ENCODE measurements at regions not wholly inside any gene's neighbourhood (a gene's known extent, or its start where the extent isn't known, plus 50 kb on each side); places are given as distances from the start of the nearest gene placed in this dataset.

- no peak for DNase-seq (ENCODE audit: low read depth)
Observed at GRCh38 chr17:77488531-77489238, 347.9 kb downstream of the SEC14L1 start.

GRCh38 chr17:77489239-77489892, 348.6 kb downstream of the SEC14L1 start:
- DNase-seq (ENCODE audit: low read depth), result no peak

GRCh38 chr17:77489893-77490255, 349.1 kb downstream of the SEC14L1 start:
- no peak for DNase-seq (ENCODE audit: low read depth)

GRCh38 chr17:77490361-77491183, 349.8 kb downstream of the SEC14L1 start:
- no peak for DNase-seq (ENCODE audit: low read depth)

DNA sequence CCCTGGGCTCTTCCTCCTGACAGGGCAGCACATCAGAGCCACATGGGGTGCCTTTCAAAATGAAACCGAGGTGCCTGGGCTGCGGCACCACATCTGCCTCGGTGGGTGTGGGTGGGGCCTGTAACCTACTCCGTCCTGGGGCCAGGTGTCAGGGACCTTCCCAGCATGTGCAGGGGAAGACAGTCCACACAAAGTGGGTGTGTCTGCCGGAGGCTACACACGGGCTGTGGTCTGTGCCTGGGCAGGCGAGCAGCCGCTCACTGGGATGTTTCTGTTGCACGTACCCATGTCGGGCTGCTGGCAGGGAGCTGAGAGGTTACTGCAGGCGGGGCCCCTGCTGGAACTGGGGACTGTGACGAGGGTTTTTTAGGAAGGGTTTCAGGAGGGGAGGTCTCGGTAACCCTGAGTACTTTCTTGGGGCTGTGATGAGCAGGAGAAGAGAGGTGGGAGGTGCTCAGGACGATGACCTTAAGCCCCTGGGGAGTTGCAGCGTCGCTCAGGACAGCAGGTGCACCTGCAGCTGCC, 351.2 kb downstream of the SEC14L1 start:
- peak; percentile 25 for DNase-seq (ENCODE audit: low read depth)

GRCh38 chr17:77492446-77493237, 351.9 kb downstream of the SEC14L1 start:
- DNase-seq (ENCODE audit: low read depth), result no peak

DNA sequence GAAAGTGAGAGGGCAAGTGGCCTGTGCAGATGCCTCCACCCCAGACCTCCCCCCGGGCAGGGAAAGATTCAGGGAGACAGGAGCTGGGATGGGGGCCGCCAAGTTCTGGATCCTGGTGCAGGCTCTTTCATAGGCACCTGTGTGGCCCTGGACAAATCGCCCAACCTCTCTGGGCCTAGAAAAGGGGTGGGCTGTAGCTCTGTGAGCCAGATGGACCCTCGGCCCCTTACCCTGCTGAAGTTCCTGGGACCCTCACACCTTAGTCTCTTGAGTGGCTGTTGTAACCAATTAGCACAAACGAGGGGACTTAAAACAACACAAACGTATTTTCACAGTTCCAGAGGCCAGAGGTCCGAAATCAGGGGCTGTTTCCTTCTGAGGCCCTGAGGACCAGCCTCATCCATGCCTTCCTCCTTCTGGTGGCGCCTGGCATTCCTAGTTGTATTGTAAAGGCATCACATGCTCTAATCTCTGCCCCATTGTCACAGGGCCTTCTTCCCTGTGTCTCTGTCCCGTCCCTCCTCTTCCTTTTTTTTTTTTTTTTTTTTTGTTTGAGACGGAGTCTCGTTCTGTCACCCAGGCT, 352.6 kb downstream of the SEC14L1 start:
- no peak for DNase-seq (ENCODE audit: low read depth)

GRCh38 chr17:77493901-77494663, 353.3 kb downstream of the SEC14L1 start:
- no peak for DNase-seq (ENCODE audit: low read depth)

DNA sequence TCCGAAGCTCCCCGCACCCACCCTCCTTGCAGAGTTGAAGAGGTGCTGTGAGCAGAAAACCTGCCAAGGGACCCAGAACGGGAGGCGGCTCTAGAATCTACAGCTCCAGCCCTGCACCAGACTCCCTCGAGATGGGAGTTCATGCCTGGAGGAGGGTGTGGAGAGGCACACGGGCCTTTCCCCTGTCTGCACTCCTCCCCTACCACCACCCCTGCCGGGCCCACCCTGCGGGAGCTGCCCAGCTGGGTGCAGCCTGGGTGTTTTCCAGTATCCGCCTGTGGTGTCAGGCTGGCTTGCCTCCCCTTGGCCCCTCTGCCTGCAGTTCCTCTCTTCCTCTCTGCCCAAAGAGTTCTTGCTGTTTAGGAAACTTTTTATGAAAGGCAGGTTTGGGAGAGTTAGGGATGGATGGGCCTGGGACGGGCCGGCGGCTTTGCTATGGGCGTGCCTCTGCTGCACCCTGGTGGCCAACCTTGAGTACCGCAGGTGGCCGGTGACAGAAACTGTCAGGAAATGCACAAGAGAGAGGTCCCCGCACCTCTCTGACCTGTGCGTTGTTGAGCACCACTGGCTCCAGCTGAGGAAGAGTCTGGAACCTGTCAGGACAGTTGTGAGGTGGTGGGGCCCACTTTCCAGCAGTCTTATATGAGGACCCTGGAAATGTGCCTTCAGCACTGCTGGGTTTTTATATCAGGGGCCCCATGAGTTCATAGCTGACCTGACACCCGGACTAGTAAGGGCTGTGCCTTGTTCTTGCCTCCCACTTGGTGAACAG, 354.1 kb downstream of the SEC14L1 start:
- DNase-seq (ENCODE audit: low read depth), result peak; percentile 64

DNA sequence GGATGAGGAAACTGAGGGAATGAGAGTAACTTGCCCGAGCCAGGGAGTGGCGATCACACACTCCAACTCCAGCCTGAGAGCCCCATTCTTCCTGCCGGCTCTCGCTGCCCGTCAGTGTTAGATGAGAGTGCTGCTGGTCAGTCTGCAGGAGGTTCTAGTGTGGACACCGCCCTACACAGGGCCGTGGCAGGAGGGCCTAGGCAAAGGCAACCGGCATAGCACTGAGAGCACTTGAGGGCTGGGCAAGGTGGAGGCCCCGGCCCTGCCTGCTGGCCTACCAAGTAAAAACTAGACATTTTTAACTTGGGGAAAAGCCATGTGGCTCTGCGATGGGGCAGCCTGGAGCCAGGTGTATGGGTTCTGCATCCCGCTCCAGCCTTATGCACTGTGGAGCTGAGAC, 354.8 kb downstream of the SEC14L1 start:
- DNase-seq (ENCODE audit: low read depth), result no peak

GRCh38 chr17:77496401-77496801, 355.6 kb downstream of the SEC14L1 start:
- DNase-seq (ENCODE audit: low read depth), result no peak

DNA sequence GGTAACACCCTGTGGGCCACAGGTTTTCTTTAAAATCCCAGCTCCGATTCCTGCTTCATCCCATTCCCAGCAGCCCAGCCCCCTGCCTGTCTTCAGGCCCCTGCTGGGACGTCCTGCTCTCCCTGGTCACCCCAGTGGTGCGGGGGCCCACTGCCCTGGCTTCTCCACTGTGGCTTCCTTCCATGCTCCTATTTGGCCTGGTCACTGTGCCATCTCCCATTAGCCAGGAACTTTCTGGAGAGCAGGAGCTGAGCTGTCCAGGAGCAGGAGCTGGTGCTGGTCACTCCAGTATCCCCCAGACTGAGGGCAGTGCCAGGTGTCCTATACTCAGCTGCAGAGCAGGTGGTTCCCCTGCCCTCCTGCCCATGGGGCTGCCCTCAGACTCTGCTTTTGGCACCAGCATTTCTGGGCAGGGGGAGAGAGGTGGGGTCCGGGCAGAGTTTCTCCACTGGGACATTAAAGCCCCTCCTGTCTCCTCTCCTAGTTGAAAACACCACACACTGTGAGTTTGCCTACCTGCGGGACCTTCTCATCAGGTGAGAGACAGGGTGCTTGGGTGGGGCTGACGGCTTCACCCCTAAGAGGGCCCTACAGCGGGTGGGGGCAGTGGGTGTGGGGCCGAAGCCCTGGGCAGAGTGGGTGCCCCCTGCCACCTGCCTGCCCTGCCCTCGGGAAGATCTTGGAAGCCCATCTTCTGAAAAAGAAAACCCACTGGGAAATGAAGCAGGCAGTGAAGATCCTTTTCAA, 356.2 kb downstream of the SEC14L1 start:
- no peak for DNase-seq (ENCODE audit: low read depth)

- no peak for DNase-seq (ENCODE audit: low read depth)
Observed at GRCh38 chr17:77497578-77497934, 356.8 kb downstream of the SEC14L1 start.

DNA sequence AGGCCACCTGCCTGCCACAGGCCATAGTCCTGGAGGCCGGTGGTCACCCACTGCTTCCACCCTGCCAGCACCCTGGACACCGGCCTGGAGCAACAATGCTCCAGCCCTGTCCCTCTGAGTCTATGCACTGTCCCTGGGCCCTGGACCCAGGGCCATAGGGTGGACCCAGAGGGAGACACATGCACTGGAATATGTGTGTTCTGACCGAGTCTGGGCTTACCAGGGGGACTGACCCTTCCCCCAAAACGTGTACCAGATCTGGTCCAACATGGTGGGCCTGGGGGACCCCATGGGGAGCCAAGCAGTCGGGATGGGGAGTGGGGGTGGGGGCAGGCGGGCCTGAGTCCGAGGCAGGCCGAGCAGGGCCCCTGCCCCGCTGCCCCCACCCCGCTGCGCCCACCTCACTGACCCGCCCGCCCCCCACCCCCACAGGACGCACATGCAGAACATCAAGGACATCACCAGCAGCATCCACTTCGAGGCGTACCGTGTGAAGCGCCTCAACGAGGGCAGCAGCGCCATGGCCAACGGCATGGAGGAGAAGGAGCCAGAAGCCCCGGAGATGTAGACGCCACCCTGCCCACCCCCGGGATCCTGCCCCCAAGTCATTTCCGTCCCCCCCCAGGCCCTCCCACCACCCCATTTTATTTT, 357.4 kb downstream of the SEC14L1 start:
- DNase-seq (ENCODE audit: low read depth), result no peak

DNA sequence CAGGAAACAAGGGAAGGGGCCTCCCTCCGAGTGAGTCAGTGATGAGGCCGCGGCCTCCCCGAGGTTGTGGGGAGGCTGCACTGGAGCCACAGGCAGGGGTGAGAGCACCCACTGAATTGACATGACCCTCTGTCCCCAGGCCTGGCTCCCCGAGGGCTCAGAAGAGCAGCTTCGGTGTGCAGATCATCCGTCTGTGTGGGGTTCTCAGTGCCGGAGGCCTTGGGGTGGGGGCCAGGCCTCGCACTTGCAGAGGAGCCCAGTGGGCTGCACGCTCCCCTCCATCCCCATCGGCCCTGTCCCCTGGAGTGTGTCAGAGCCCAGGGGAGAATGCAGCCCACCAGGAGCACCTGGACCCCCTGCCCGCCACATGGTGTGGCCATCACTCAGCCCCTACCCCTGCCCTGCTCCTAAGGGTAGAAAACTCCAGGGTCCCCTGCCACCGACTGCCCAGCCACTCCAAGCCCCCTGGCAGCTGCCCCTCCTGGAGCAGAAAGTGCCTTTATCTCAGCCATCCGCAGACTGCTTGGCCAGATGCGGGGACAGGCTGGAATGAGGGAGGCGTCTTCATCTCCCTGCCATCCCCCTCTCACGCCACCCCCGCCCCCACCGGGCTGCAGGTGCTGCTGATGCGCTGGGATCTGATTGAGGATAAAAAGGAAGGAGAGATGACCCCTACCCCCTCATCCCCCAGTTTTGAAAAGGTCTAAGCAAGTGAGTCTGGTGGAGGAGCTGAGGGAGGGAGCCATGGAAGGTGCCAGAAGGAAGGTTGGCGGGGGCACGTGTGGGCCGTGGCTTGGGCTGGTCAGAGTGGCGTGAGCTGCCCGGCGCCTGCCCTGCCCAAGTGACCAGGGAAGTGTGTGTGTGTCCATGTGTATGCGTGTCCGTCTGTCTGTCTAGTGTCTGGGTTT, 358.3 kb downstream of the SEC14L1 start:
- DNase-seq (ENCODE audit: low read depth), result no peak

DNA sequence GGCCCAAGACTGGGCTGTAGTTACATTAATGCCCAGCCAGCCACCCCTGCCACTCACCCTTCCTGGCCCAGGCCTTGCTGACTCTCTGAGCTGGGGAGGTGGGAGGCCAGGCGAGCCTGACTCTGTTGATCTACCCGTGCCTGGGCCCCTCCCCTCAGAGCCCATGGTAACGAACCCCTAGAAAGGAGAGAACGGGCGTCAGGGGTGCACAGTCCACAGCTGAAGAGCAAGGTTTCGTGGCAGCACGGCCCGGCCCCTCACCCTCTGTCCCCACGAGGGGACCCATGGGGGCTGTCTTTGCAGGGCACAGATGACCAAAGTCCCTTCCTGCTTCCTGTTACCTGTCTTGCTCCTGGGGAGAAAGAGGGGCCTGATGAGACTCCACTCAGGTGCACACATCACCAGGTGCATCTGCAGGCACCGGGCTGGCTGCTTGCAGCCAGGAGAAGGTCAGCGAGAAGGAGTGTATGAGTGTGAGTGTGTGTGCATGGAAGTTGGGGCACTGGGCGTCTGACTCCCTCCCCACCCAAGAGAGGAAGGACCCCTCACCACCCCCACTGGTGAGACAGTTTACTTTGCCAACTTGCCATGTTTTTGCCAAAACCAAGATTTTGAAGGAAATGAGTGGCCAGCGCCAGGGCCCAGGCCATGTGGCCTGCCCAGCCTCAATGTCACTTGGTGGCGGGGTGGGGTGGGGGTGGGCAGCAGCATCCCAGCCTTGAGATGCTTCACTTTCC, 359.1 kb downstream of the SEC14L1 start:
- no peak for DNase-seq (ENCODE audit: low read depth)

DNA sequence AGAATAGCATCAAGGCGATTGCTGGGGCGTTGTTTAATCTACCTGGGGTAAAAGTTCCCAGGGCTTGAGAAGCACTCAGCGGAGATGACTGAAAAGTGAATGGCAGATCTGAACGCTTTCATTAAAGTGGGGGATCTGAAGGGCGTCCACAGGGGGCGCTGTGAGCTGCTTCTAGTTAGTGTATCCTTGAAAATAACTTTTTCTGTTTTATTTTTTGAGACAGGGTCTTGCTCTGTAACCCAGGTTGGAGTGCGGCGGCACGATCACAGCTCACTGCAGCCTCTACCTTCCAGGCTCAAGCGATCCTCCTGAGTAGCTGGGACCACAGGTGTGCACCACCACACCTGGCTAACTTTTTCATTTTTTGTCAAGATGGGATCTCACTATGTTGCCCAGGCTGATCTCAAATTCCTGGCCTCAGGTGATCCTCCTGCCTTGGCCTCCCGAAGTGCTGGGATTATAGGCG, 360.4 kb downstream of the SEC14L1 start:
- DNase-seq (ENCODE audit: low read depth), result no peak

Measured in T follicular helper cell (primary cell).